PFSK-1 (cell line): ENCODE measurements at regions not wholly inside any gene's neighbourhood (a gene's known extent, or its start where the extent isn't known, plus 50 kb on each side); places are given as distances from the start of the nearest gene placed in this dataset.

Experiments
- FOXP2 ChIP-seq: optimal IDR thresholded peaks from 2 replicates; pipeline ENCODE3; 2011; ENCODE audit warnings: borderline replicate concordance, control low read depth, inconsistent platforms; ENCODE audit not compliant: insufficient read depth; ENCODE audit errors: extremely low read length, extremely low read depth
- POLR2AphosphoS5 ChIP-seq: IDR thresholded peaks from 2 replicates; pipeline ENCODE4 v1.6.1; 2012; ENCODE audit warnings: low read depth, mild to moderate bottlenecking, control low read depth, low read length, moderate library complexity
- REST ChIP-seq, 2 experiments: IDR thresholded peaks; 2 replicates each; pipeline versions ENCODE4 v1.6.1 to v1.8.0; 2011 to 2012; ENCODE audit warnings: low read depth in 2 of 2, low read length in 2 of 2, control low read depth in 1 of 2, inconsistent platforms in 1 of 2, mild to moderate bottlenecking in 1 of 2, moderate library complexity in 1 of 2; ENCODE audit not compliant: insufficient read depth in 1 of 2
- SIN3A ChIP-seq: IDR thresholded peaks from 2 replicates; pipeline ENCODE4 v1.6.1; 2012; ENCODE audit warnings: mild to moderate bottlenecking, low read length, moderate library complexity, borderline replicate concordance; ENCODE audit not compliant: insufficient read depth
- TAF1 ChIP-seq: IDR thresholded peaks from 2 replicates; pipeline ENCODE4 v1.6.1; 2012; ENCODE audit warnings: low read length, control low read depth, borderline replicate concordance; ENCODE audit not compliant: insufficient read depth

- no peak for TF ChIP-seq SIN3A
- no peak for TF ChIP-seq TAF1
- no peak for TF ChIP-seq REST (IDR thresholded peaks at IDR 0.05; ENCODE audit: insufficient read depth in 1 of 2, low read depth in 2 of 2, low read length in 2 of 2)
- TF ChIP-seq POLR2AphosphoS5 = no peak
- TF ChIP-seq FOXP2 = no peak
Observed at GRCh38 chr12:105485321-105485910, 154.9 kb downstream of the C12orf75 start.

- TF ChIP-seq FOXP2 (no peak), POLR2AphosphoS5 (no peak), REST (IDR thresholded peaks at IDR 0.05; ENCODE audit: insufficient read depth in 1 of 2, low read depth in 2 of 2, low read length in 2 of 2) (no peak), TAF1 (no peak), SIN3A (no peak)
Observed at GRCh38 chr12:105485921-105486320, 155.4 kb downstream of the C12orf75 start.

- no peak for TF ChIP-seq SIN3A
- no peak for TF ChIP-seq FOXP2
- TF ChIP-seq POLR2AphosphoS5 = no peak
- TF ChIP-seq REST (IDR thresholded peaks at IDR 0.05; ENCODE audit: insufficient read depth in 1 of 2, low read depth in 2 of 2, low read length in 2 of 2) = no peak
- TF ChIP-seq TAF1 = no peak
Observed at GRCh38 chr12:105487963-105488362, 157.5 kb downstream of the C12orf75 start.

- TF ChIP-seq REST (IDR thresholded peaks at IDR 0.05; ENCODE audit: insufficient read depth in 1 of 2, low read depth in 2 of 2, low read length in 2 of 2) (no peak), POLR2AphosphoS5 (no peak), SIN3A (no peak)
Observed at GRCh38 chr12:105492591-105493545, 162.4 kb downstream of the C12orf75 start.
